GM19467 (cell line): ENCODE measurements at regions not wholly inside any gene's neighbourhood (a gene's known extent, or its start where the extent isn't known, plus 50 kb on each side); places are given as distances from the start of the nearest gene placed in this dataset.
A peak's percentile ranks its signal among the peaks of the same experiment; 100 is the strongest.

Experiments used
- ATAC-seq: cut with Tn5 transposase; IDR thresholded peaks from one replicate; pipeline ENCODE4 v1.9.1; 2021; ENCODE audit warnings: mild to moderate bottlenecking, moderate library complexity; ENCODE audit not compliant: unreplicated experiment

- ATAC-seq: no peak
Measured at GRCh38 chr2:8391584-8391983, 290.3 kb upstream of the ID2 start.

GRCh38 chr2:8392098-8392866 is 289.6 kb upstream of the ID2 start:
- ATAC-seq: no peak

DNA sequence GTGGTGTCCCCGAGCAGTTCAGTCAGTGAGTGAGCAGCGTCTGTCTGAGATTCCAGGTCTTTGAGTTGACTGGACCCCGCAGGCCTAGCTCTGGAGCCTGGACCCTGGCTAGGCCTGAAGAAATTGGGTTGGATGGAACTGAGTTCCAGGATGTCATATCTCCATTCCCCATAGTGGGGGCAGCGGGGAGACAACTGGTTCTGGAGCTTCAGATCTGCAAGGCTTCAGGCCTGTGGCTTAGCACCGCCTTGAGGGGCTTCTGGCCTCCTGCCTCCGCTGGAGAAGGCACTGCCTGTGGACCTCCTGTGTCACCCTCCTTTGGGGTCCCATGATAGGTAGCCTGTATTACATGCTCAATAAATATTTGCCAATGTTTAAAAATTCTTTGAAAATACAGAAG is 288.4 kb upstream of the ID2 start:
- no peak for ATAC-seq

- ATAC-seq: no peak
Measured at GRCh38 chr2:8394131-8394530, 287.7 kb upstream of the ID2 start.

- ATAC-seq: no peak
Measured at GRCh38 chr2:8394569-8395359, 287.1 kb upstream of the ID2 start.

GRCh38 chr2:8395718-8396117 is 286.1 kb upstream of the ID2 start:
- no peak for ATAC-seq

DNA sequence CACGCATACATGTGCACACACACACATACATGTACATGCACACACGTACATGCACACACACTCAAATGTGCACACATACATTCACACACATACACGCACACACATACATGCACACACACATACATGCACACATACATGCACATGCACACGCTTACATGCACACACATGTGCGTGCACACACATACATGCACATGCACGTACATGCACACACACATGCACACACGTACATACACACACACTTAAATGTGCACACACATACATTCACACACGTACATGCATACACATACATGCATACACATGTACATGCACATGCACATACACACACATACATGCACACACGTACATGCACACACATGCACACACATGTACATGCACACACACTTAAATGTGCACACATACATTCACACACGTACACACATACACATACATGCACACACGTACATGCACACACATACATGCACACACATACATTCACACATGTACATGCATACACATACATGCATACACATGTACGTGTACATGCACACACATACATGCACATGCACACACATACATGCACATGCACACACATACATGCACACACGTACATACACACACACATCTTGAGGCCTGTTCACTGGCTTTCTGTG is 283.7 kb upstream of the ID2 start:
- no peak for ATAC-seq

- no peak for ATAC-seq
Measured at GRCh38 chr2:8399731-8400130, 282.1 kb upstream of the ID2 start.

- no peak for ATAC-seq
Measured at GRCh38 chr2:8400196-8400595, 281.7 kb upstream of the ID2 start.

- no peak for ATAC-seq
Measured at GRCh38 chr2:8402222-8402621, 279.6 kb upstream of the ID2 start.

DNA sequence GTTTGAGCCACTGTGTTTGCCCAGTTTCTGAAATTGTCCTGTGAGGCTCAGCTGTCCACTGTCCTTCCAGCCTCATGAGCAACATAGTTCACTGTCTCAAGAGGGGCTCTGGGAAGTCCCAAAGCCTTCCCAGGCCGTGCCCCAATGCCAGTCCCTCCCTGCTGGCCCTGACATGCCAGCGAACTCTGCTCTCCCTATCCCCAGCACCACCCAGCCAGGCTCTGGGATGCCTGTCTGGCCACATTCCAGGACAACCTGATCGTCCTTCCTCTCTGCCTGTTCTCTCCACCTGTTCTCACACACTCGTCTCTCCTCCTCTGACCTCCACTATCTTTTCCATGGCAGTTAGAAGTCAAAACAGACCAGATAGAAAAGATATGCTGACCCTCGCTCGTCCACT is 278.0 kb upstream of the ID2 start:
- no peak for ATAC-seq

DNA sequence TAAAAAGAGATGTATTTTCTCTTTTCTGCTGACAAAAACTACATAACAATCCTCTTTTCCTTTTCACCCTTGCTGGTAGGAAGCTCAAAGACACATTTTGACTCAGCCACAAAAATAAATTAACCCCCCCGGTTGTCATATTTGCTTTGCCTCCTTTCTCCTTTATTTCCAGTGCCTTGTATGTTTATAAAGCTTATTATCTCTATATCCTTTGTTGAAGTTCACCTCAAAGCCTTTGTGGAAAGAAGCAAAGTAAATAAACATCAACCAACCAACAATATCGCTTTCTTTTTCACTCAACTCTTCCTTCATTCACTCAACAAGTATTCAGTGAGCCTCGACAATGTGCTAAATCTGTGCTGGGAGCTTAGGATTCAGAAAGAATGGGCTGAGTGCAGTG is 276.5 kb upstream of the ID2 start:
- no peak for ATAC-seq

- ATAC-seq: no peak
Measured at GRCh38 chr2:8406271-8406670, 275.6 kb upstream of the ID2 start.

DNA sequence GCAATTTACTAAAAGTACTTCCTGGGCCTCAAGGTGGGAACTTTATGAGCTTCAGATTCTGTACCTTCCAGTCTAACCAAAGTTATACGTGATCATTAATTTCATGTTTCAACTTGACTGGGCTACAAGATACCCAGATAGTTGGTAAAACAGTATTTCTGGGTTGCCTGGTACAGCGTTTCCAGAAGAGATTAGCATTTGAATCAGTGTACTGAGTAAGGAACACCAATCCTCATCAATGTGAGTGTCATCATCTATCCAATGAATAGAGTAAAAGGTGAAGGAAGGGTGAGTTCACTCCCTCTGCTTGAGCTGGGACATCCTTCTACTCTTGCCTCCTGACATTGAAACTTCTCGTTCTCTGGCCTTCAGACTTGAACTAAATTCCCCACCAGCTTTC is 274.5 kb upstream of the ID2 start:
- ATAC-seq: no peak

DNA sequence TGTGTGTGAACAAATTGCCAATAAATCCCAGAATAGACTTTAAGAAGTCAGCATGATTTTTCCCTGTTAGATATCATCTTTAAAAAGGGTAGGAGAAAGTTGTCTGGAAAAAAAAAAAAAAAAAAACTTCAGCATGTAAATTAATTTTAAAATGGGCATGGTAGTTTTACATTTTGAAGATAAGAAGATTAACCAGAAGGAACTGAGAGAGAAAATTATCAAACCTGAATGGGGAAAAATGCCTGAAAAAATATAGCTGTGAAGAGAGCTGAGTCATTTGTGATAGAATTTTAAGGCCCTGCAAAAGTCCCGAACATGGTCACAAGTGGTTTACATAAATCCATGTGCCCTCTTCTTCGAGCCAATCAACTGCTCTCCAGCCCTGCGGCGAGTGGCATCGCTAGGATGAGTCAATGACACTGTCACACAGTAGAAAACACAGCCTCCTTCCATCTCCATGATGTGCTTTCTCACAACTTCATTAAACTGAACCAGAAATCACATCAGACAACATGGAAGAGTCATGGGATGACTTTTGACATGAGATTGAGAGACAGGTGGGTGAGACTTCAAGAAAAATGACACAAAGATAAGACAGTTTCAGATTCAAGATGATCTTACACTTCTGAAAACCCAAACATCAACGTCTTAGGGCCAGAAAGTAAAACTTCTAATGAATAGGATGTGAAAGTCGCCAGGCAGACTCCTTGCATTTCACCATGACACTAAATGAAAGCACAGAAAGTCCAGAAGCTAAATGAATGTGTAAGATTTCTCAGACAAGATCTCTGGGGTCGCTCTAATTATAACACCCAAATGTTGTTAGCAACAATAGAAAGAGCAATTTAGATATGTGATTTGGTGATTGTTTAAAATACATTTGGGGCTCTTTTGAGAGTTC is 273.0 kb upstream of the ID2 start:
- ATAC-seq: peak; percentile 90

GRCh38 chr2:8409461-8410260 is 272.2 kb upstream of the ID2 start:
- no peak for ATAC-seq

- ATAC-seq: no peak
Measured at GRCh38 chr2:8412082-8412481, 269.8 kb upstream of the ID2 start.

GRCh38 chr2:8412586-8412985 is 269.3 kb upstream of the ID2 start:
- no peak for ATAC-seq

GRCh38 chr2:8413589-8414135 is 268.2 kb upstream of the ID2 start:
- ATAC-seq: no peak
